ENCODE measurements at regions not wholly inside any gene's neighbourhood (a gene's known extent, or its start where the extent isn't known, plus 50 kb on each side); places are given as distances from the start of the nearest gene placed in this dataset.

GRCh38 chr4:111992351-111993168 lies 152.7 kb upstream of the FAM241A start:
- FAIRE-seq (no peak), DNase-seq (ENCODE audit: insufficient read length, low spot score) (no peak)
- no peak for TF ChIP-seq CTCF (IDR thresholded peaks at IDR 0.05; ENCODE audit: insufficient read depth, missing control alignments)

GRCh38 chr4:111994392-111994791 lies 150.9 kb upstream of the FAM241A start:
- TF ChIP-seq CTCF (IDR thresholded peaks at IDR 0.05; ENCODE audit: insufficient read depth, missing control alignments) = no peak
- DNase-seq (ENCODE audit: insufficient read length, low spot score) (no peak), FAIRE-seq (no peak)

- DNase-seq (ENCODE audit: insufficient read length, low spot score) = no peak
- no peak for TF ChIP-seq CTCF (IDR thresholded peaks at IDR 0.05; ENCODE audit: insufficient read depth, missing control alignments)
- no peak for FAIRE-seq
These were observed 147.5 kb upstream of the FAM241A start for GRCh38 chr4:111997785-111998184.

- DNase-seq (ENCODE audit: insufficient read length, low spot score) (no peak), FAIRE-seq (no peak)
- TF ChIP-seq CTCF (IDR thresholded peaks at IDR 0.05; ENCODE audit: insufficient read depth, missing control alignments) = no peak
These were observed 145.5 kb upstream of the FAM241A start for GRCh38 chr4:111999801-112000200.

- no peak for TF ChIP-seq CTCF (IDR thresholded peaks at IDR 0.05; ENCODE audit: insufficient read depth, missing control alignments)
- FAIRE-seq (no peak), DNase-seq (ENCODE audit: insufficient read length, low spot score) (no peak)
These were observed 144.2 kb upstream of the FAM241A start for GRCh38 chr4:112001041-112001440.

GRCh38 chr4:112002248-112002661 lies 143.0 kb upstream of the FAM241A start:
- FAIRE-seq (no peak), DNase-seq (ENCODE audit: insufficient read length, low spot score) (no peak)
- no peak for TF ChIP-seq CTCF (IDR thresholded peaks at IDR 0.05; ENCODE audit: insufficient read depth, missing control alignments)

GRCh38 chr4:112003231-112003907 lies 141.9 kb upstream of the FAM241A start:
- FAIRE-seq = no peak
- TF ChIP-seq CTCF (IDR thresholded peaks at IDR 0.05; ENCODE audit: insufficient read depth, missing control alignments) = no peak
- DNase-seq (ENCODE audit: insufficient read length, low spot score) = no peak
